PC-9 (cell line): ENCODE measurements at regions not wholly inside any gene's neighbourhood (a gene's known extent, or its start where the extent isn't known, plus 50 kb on each side); places are given as distances from the start of the nearest gene placed in this dataset.

Experiments
- BruUV-seq: library from RNA; stranded (reverse); fragments of 400-500 nt; replicated peaks from 2 replicates; lab custom pipeline; 2021; lab: Mats Ljungman, UMichigan
- CTCF ChIA-PET: fragments of 300-600 bp; sonication (Branson Sonifier 250); formaldehyde crosslinking; loops from one replicate; lab custom pipeline; 2022; ENCODE audit warnings: antibody characterized with exemption; lab: Charles Lee
- POLR2A ChIA-PET: fragments of 300-600 bp; sonication (Branson Sonifier 250); formaldehyde crosslinking; loops from one replicate; lab custom pipeline; 2022; ENCODE audit warnings: antibody characterized with exemption; ENCODE audit not compliant: unreplicated experiment; lab: Charles Lee
- DNase-seq, 2 experiments: peaks; one replicate each; pipeline versions ENCODE4 v3.0.0 to v3.0.0-alpha.2; 2015 to 2022; ENCODE audit warnings: mixed read lengths in 1 of 2
- H2AFZ ChIP-seq: fragments of 200-600 bp; sonication (generic); 2 replicates; pipeline ENCODE4 v1.8.1; 2017; ENCODE audit warnings: antibody characterized with exemption
- H3F3A ChIP-seq: fragments of 200-600 bp; sonication (generic); 2 replicates; pipeline ENCODE4 v1.8.1; 2017; ENCODE audit warnings: antibody characterized with exemption, mild to moderate bottlenecking, low read depth; ENCODE audit not compliant: insufficient read depth
- H3K27ac ChIP-seq: fragments of 200-600 bp; sonication (generic); 2 replicates; pipeline ENCODE4 v1.6.1; 2016; ENCODE audit warnings: mixed run types
- H3K27me3 ChIP-seq: fragments of 200-600 bp; sonication (generic); 2 replicates; pipeline ENCODE4 v1.6.1; 2016; ENCODE audit warnings: low read depth, mixed run types; ENCODE audit not compliant: insufficient read depth
- H3K36me3 ChIP-seq: fragments of 200-600 bp; sonication (generic); 2 replicates; pipeline ENCODE4 v1.6.1; 2016; ENCODE audit warnings: low read depth, mixed run types
- H3K4me1 ChIP-seq: fragments of 200-600 bp; sonication (generic); replicated peaks from 2 replicates; pipeline ENCODE4 v1.6.1; 2016; ENCODE audit warnings: mixed run types; ENCODE audit not compliant: insufficient read depth
- H3K4me2 ChIP-seq: fragments of 200-600 bp; sonication (generic); 2 replicates; pipeline ENCODE4 v1.6.1; 2017; ENCODE audit warnings: mixed run types
- H3K4me3 ChIP-seq: fragments of 200-600 bp; sonication (generic); 2 replicates; pipeline ENCODE4 v1.6.1; 2016; ENCODE audit warnings: mixed run types
- H3K79me2 ChIP-seq: fragments of 200-600 bp; sonication (generic); 2 replicates; pipeline ENCODE4 v1.6.1; 2017; ENCODE audit warnings: low read depth, mixed run types
- H3K9me2 ChIP-seq: fragments of 200-600 bp; sonication (generic); 2 replicates; pipeline ENCODE4 v1.8.1; 2017; ENCODE audit warnings: mild to moderate bottlenecking; ENCODE audit not compliant: insufficient read depth
- H3K9me3 ChIP-seq: fragments of 200-600 bp; sonication (generic); 2 replicates; pipeline ENCODE4 v1.8.1; 2016; ENCODE audit warnings: low read depth; ENCODE audit not compliant: insufficient read depth
- H4K20me1 ChIP-seq: fragments of 200-600 bp; sonication (generic); 2 replicates; pipeline ENCODE4 v1.8.1; 2017; ENCODE audit not compliant: insufficient read depth
- CTCF ChIP-seq: fragments of 200-600 bp; sonication (generic); conservative IDR thresholded peaks from 2 replicates; pipeline ENCODE4 v1.6.1; 2017; ENCODE audit warnings: mixed run types, antibody characterized with exemption, mild to moderate bottlenecking, moderate library complexity
- EZH2 ChIP-seq: fragments of 200-600 bp; sonication (generic); IDR thresholded peaks from 2 replicates; pipeline ENCODE4 v1.8.0; 2017; ENCODE audit warnings: antibody characterized with exemption, low read depth
- intact Hi-C: fragments of 100-400 bp; cut with micrococcal nuclease; formaldehyde crosslinking; loops from one replicate; pipeline ENCODE4 v1.10.0; 2022; ENCODE audit not compliant: unreplicated experiment

- peaks cover 4% of the 10 kb centered on the region; the same call in 1 of the 2 replicates for H3F3A ChIP-seq
- intact Hi-C loops = loop anchor here (1.0 to 2.0 kb wide), 2 partner anchors 32 to 168 kb away; no protein-coding TSS in a partner anchor
- H3K79me2 ChIP-seq = no peaks in the 10 kb centered on the region
- DNase-seq = peak; percentile 15 to 84
- H3K4me1 ChIP-seq = peaks cover 23% of the 10 kb centered on the region
- H3K4me2 ChIP-seq = peak overlapping the region; percentile 31
- H3K36me3 ChIP-seq = no peaks in the 10 kb centered on the region
- H3K27ac ChIP-seq = peak overlapping the region; percentile 65
- no peak for TF ChIP-seq EZH2
- no peak for TF ChIP-seq CTCF
- H3K4me3 ChIP-seq = no peak overlapping the region
- CTCF ChIA-PET = interaction anchor here (0.8 to 3.5 kb wide), 4 partner anchors 34 to 179 kb away, joined by 3 to 21 read pairs (median 4); partner anchors contain the start of gene DKK1
- H3K9me2 ChIP-seq = no peaks in the 10 kb centered on the region
- H3K9me3 ChIP-seq = peaks cover 4% of the 10 kb centered on the region
- no peaks in the 10 kb centered on the region for H4K20me1 ChIP-seq
- POLR2A ChIA-PET = interaction anchor here (0.8 kb wide), 1 partner anchor 172 kb away, joined by 4 read pairs; no protein-coding TSS in a partner anchor
- H2AFZ ChIP-seq = 0 out of 2 replicates have a peak overlapping the region, but pooled peaks have one; percentile 4
- BruUV-seq = TSS peak; percentile 80
- H3K27me3 ChIP-seq = no peaks in the 10 kb centered on the region
Observed at GRCh38 chr10:52486840-52487611, 172.9 kb downstream of the DKK1 start.

GRCh38 chr10:52488606-52489485, 174.8 kb downstream of the DKK1 start:
- no peak overlapping the region for H3K27ac ChIP-seq
- H3K36me3 ChIP-seq = no peaks in the 10 kb centered on the region
- CTCF ChIA-PET = interaction anchor here (0.5 to 3.5 kb wide), 7 partner anchors 10 to 236 kb away, joined by 3 to 21 read pairs (median 7); partner anchors contain the start of gene DKK1
- intact Hi-C loops = loop anchor here (1.0 to 2.0 kb wide), 4 partner anchors 78 to 240 kb away; partner anchors contain the start of gene DKK1
- no peaks in the 10 kb centered on the region for H3K79me2 ChIP-seq
- TF ChIP-seq CTCF (peak; percentile 92), EZH2 (no peak)
- H3K4me1 ChIP-seq = peaks cover 23% of the 10 kb centered on the region
- H3K27me3 ChIP-seq = no peaks in the 10 kb centered on the region
- no peaks in the 10 kb centered on the region for H3K9me3 ChIP-seq
- peak in 1 of 2 experiments; percentile 10 for DNase-seq
- POLR2A ChIA-PET = interaction anchor here (0.7 kb wide), 2 partner anchors 37 to 243 kb away, joined by 4 to 8 read pairs; no protein-coding TSS in a partner anchor
- no peaks in the 10 kb centered on the region for H3K9me2 ChIP-seq
- no peaks in the 10 kb centered on the region for H4K20me1 ChIP-seq
- peaks cover 4% of the 10 kb centered on the region; the same call in 1 of the 2 replicates for H3F3A ChIP-seq
- H3K4me2 ChIP-seq = 0 out of 2 replicates have a peak overlapping the region, but pooled peaks have one; percentile 14
- BruUV-seq = no TSS peak
- no peak overlapping the region for H2AFZ ChIP-seq
- H3K4me3 ChIP-seq = no peak overlapping the region
